ENCODE measurements at regions not wholly inside any gene's neighbourhood (a gene's known extent, or its start where the extent isn't known, plus 50 kb on each side); places are given as distances from the start of the nearest gene placed in this dataset.

DNA sequence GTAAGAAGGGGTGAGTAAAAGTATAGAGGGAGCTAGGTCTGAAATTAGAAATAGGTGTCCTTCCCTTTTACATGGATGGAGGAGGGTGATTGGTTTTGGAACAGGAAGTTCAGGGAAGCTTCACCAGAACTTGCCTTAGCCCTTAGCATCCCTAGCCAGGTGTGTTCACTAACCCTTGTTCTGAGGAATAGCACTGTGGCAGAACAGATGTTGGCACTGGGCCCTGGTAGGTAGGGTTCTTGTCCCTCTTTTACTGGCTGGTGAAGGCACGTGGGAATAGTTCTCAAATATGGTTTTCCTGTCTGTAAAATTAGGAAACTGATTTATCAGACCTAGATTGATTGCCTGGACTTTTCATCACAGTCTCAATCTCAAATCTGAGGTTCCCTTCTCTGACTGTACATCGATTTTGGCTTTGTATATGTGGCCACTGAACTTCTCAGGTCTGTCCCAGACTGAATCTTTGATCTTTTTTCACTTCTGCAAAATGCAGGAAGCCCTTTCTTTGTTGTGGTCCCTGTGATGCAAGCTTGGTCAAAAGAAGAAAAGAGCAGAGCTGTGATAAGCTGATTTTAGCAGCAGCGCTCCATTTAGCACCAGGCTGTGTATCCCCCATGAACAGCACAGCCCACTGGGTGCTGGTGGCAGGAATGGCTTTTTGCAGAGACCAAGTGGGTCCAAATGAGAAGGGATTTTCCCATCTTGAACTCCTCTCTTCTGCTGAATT is 86.2 kb upstream of the HTR2A start:
- Mint-ChIP-seq H3K27me3 (no peaks in the 10 kb centered on the region), H3K27ac (no peak overlapping the region), H3K9me3 (ENCODE audit: low read depth) (peaks cover under 1% of the 10 kb centered on the region), H3K4me3 (ENCODE audit: low read depth) (no peak overlapping the region), H3K36me3 (ENCODE audit: insufficient read depth) (no peaks in the 10 kb centered on the region), H3K4me1 (ENCODE audit: low read depth) (no peaks in the 10 kb centered on the region)
- no peak for DNase-seq (ENCODE audit: low spot score, unreplicated experiment)
- TF ChIP-seq, protein P1, sequence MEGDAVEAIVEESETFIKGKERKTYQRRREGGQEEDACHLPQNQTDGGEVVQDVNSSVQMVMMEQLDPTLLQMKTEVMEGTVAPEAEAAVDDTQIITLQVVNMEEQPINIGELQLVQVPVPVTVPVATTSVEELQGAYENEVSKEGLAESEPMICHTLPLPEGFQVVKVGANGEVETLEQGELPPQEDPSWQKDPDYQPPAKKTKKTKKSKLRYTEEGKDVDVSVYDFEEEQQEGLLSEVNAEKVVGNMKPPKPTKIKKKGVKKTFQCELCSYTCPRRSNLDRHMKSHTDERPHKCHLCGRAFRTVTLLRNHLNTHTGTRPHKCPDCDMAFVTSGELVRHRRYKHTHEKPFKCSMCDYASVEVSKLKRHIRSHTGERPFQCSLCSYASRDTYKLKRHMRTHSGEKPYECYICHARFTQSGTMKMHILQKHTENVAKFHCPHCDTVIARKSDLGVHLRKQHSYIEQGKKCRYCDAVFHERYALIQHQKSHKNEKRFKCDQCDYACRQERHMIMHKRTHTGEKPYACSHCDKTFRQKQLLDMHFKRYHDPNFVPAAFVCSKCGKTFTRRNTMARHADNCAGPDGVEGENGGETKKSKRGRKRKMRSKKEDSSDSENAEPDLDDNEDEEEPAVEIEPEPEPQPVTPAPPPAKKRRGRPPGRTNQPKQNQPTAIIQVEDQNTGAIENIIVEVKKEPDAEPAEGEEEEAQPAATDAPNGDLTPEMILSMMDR (IDR thresholded peaks at IDR 0.05; ENCODE audit: unreplicated experiment) = no peak

DNA sequence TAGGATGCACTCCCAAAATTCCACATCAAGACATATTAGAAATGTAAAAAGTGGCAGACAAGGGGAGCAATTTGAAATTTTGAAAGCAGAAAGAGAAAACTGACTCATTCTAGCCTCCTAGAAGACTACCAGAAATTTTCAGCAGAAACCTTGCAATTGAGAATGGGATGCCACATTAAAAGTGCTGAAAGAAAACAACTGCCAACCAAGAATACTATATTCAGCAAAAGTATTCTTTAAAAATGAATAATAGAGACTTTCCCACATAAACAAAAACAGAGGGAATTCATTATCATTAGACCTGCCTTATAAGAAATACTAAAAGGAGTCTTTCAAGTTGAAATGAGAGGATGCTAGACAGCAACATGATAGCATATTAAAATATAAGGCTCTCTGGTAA is 78.3 kb upstream of the HTR2A start:
- H3K27me3 Mint-ChIP-seq = no peaks in the 10 kb centered on the region
- no peak for DNase-seq (ENCODE audit: low spot score, unreplicated experiment)
- H3K36me3 Mint-ChIP-seq (ENCODE audit: insufficient read depth) = peaks cover 3% of the 10 kb centered on the region
- H3K9me3 Mint-ChIP-seq (ENCODE audit: low read depth) = peaks cover 27% of the 10 kb centered on the region
- TF ChIP-seq, protein P1 (IDR thresholded peaks at IDR 0.05; ENCODE audit: unreplicated experiment) = no peak
- no peak overlapping the region for H3K27ac Mint-ChIP-seq
- no peaks in the 10 kb centered on the region for H3K4me1 Mint-ChIP-seq (ENCODE audit: low read depth)
- H3K4me3 Mint-ChIP-seq (ENCODE audit: low read depth) = no peak overlapping the region

DNA sequence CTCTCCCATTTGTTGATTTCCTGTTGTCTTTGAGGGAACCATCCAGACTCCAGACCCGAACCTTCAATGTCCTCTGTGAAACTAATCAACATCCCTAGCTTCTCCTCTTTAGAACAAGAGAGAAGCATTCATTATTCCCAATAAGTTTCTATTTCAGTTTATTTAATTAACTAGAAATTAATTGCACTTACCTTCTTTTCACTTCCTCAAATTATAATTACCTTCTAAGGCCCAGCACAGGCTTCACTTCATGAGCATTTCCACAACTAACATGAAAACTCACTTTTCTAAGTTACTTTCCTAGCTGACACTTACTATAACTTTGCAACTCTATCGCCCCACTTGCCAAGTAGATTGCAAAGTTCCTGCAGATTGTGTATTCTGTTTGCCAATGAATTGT is 71.6 kb upstream of the HTR2A start:
- Mint-ChIP-seq H3K36me3 (ENCODE audit: insufficient read depth) (no peaks in the 10 kb centered on the region), H3K27ac (no peak overlapping the region)

GRCh38 chr13:46964789-46965527 is 68.1 kb upstream of the HTR2A start:
- Mint-ChIP-seq H3K4me3 (ENCODE audit: low read depth) (no peak overlapping the region), H3K36me3 (ENCODE audit: insufficient read depth) (no peaks in the 10 kb centered on the region), H3K27me3 (no peaks in the 10 kb centered on the region), H3K9me3 (ENCODE audit: low read depth) (no peaks in the 10 kb centered on the region), H3K4me1 (ENCODE audit: low read depth) (no peaks in the 10 kb centered on the region), H3K27ac (no peak overlapping the region)
- TF ChIP-seq, protein P1 (IDR thresholded peaks at IDR 0.05; ENCODE audit: unreplicated experiment) = no peak
- no peak for DNase-seq (ENCODE audit: low spot score, unreplicated experiment)

More for the DNA sequence above, 71.6 kb upstream of the HTR2A start:
- H3K4me3 Mint-ChIP-seq (ENCODE audit: low read depth) = no peak overlapping the region
- DNase-seq (ENCODE audit: low spot score, unreplicated experiment) = no peak
- TF ChIP-seq, protein P1 (IDR thresholded peaks at IDR 0.05; ENCODE audit: unreplicated experiment) = no peak
- no peaks in the 10 kb centered on the region for H3K4me1 Mint-ChIP-seq (ENCODE audit: low read depth)
- no peaks in the 10 kb centered on the region for H3K9me3 Mint-ChIP-seq (ENCODE audit: low read depth)
- no peaks in the 10 kb centered on the region for H3K27me3 Mint-ChIP-seq

GRCh38 chr13:46963904-46964303 is 67.1 kb upstream of the HTR2A start:
- TF ChIP-seq, protein P1 (IDR thresholded peaks at IDR 0.05; ENCODE audit: unreplicated experiment) = no peak
- no peaks in the 10 kb centered on the region for H3K4me1 Mint-ChIP-seq (ENCODE audit: low read depth)
- no peak overlapping the region for H3K27ac Mint-ChIP-seq
- H3K27me3 Mint-ChIP-seq = no peaks in the 10 kb centered on the region
- H3K36me3 Mint-ChIP-seq (ENCODE audit: insufficient read depth) = no peaks in the 10 kb centered on the region
- H3K4me3 Mint-ChIP-seq (ENCODE audit: low read depth) = no peak overlapping the region
- DNase-seq (ENCODE audit: low spot score, unreplicated experiment) = no peak
- no peaks in the 10 kb centered on the region for H3K9me3 Mint-ChIP-seq (ENCODE audit: low read depth)
